ENCODE measurements at regions not wholly inside any gene's neighbourhood (a gene's known extent, or its start where the extent isn't known, plus 50 kb on each side); places are given as distances from the start of the nearest gene placed in this dataset.

- H3K9me3 Mint-ChIP-seq: no peaks in the 10 kb centered on the region
- H3K4me3 Mint-ChIP-seq: no peak overlapping the region
- H3K27me3 Mint-ChIP-seq: no peaks in the 10 kb centered on the region
- POLR2A ChIA-PET: no interaction called here
- intact Hi-C loops (cut with micrococcal nuclease): no loop called here
- TF ChIP-seq CTCF (IDR thresholded peaks at IDR 0.05): no peak
- no peak overlapping the region for H3K27ac Mint-ChIP-seq
- H3K4me1 Mint-ChIP-seq: peaks cover 4% of the 10 kb centered on the region
- CTCF ChIA-PET: no interaction called here
- ATAC-seq (ENCODE audit: low read depth) (no peak), DNase-seq (no peak)
- H3K36me3 Mint-ChIP-seq (ENCODE audit: low read depth): no peaks in the 10 kb centered on the region
These were observed 167.3 kb downstream of the TRMT11 start for GRCh38 chr6:126153661-126154060.

- intact Hi-C loops (cut with micrococcal nuclease): no loop called here
- ATAC-seq (ENCODE audit: low read depth): no peak
- ChIA-PET POLR2A (no interaction called here), CTCF (no interaction called here)
- no peak for TF ChIP-seq CTCF (IDR thresholded peaks at IDR 0.05)
- H3K27me3 Mint-ChIP-seq: no peaks in the 10 kb centered on the region
- H3K4me3 Mint-ChIP-seq: no peak overlapping the region
- DNase-seq: no peak
- no peaks in the 10 kb centered on the region for H3K36me3 Mint-ChIP-seq (ENCODE audit: low read depth)
- no peaks in the 10 kb centered on the region for H3K9me3 Mint-ChIP-seq
- H3K4me1 Mint-ChIP-seq: peaks cover 4% of the 10 kb centered on the region
- H3K27ac Mint-ChIP-seq: no peak overlapping the region
These were observed 170.6 kb downstream of the TRMT11 start for GRCh38 chr6:126156973-126157372.

- Mint-ChIP-seq H3K27me3 (no peaks in the 10 kb centered on the region), H3K4me3 (no peak overlapping the region), H3K9me3 (peaks cover 17% of the 10 kb centered on the region), H3K27ac (no peak overlapping the region), H3K36me3 (ENCODE audit: low read depth) (no peaks in the 10 kb centered on the region), H3K4me1 (peaks cover 3% of the 10 kb centered on the region)
- DNase-seq: no peak
- ATAC-seq (ENCODE audit: low read depth): no peak
- intact Hi-C loops (cut with micrococcal nuclease): no loop called here
- TF ChIP-seq CTCF (IDR thresholded peaks at IDR 0.05): no peak
- ChIA-PET CTCF (no interaction called here), POLR2A (no interaction called here)
These were observed 172.2 kb upstream of the CENPW start for GRCh38 chr6:126167726-126168125.

GRCh38 chr6:126170433-126170832 is 169.5 kb upstream of the CENPW start:
- no peak for DNase-seq
- Mint-ChIP-seq H3K4me1 (peaks cover 3% of the 10 kb centered on the region), H3K27ac (no peak overlapping the region), H3K9me3 (no peaks in the 10 kb centered on the region), H3K27me3 (no peaks in the 10 kb centered on the region), H3K4me3 (no peak overlapping the region), H3K36me3 (ENCODE audit: low read depth) (no peaks in the 10 kb centered on the region)
- TF ChIP-seq CTCF (IDR thresholded peaks at IDR 0.05): no peak
- intact Hi-C loops (cut with micrococcal nuclease): loop anchor here (10.0 kb wide), 1 partner anchor 856 kb away; no protein-coding TSS in a partner anchor
- ATAC-seq (ENCODE audit: low read depth): no peak
- CTCF ChIA-PET: no interaction called here
- POLR2A ChIA-PET: no interaction called here

- H3K27me3 Mint-ChIP-seq: no peaks in the 10 kb centered on the region
- TF ChIP-seq CTCF (IDR thresholded peaks at IDR 0.05): no peak
- no peaks in the 10 kb centered on the region for H3K36me3 Mint-ChIP-seq (ENCODE audit: low read depth)
- no peak overlapping the region for H3K27ac Mint-ChIP-seq
- no peak for DNase-seq
- no peak for ATAC-seq (ENCODE audit: low read depth)
- intact Hi-C loops (cut with micrococcal nuclease): loop anchor here (1.0 to 10.0 kb wide), 2 partner anchors 175 to 856 kb away; no protein-coding TSS in a partner anchor
- peaks cover 3% of the 10 kb centered on the region for H3K4me1 Mint-ChIP-seq
- H3K4me3 Mint-ChIP-seq: no peak overlapping the region
- no peaks in the 10 kb centered on the region for H3K9me3 Mint-ChIP-seq
- ChIA-PET POLR2A (no interaction called here), CTCF (no interaction called here)
These were observed 168.9 kb upstream of the CENPW start for GRCh38 chr6:126170978-126171382.
